Gastroesophageal sphincter (tissue), 3 donors: ENCODE measurements at regions not wholly inside any gene's neighbourhood (a gene's known extent, or its start where the extent isn't known, plus 50 kb on each side); places are given as distances from the start of the nearest gene placed in this dataset.

ENCODE experiments used
- CTCF ChIP-seq, 4 experiments: fragments of 200-600 bp in 2 of 4; fragments of 450-650 bp in 2 of 4; sonication (generic) in 1 of 4; IDR thresholded peaks; one replicate each; pipeline ENCODE4 v1.5.1; 2017 to 2019; ENCODE audit warnings: antibody characterized with exemption in 4 of 4, mild to moderate bottlenecking in 2 of 4, moderate library complexity in 2 of 4
- POLR2A ChIP-seq, 2 donors: fragments of 450-650 bp; IDR thresholded peaks; one replicate each; pipeline ENCODE4 v1.6.1; 2017; ENCODE audit warnings: antibody characterized with exemption in 2 of 2, mild to moderate bottlenecking in 2 of 2, moderate library complexity in 1 of 2
- POLR2AphosphoS5 ChIP-seq: sonication (generic); formaldehyde crosslinking; IDR thresholded peaks from one replicate; pipeline ENCODE4 v1.6.1; 2017; ENCODE audit warnings: antibody characterized with exemption

- TF ChIP-seq CTCF (IDR thresholded peaks at IDR 0.05) (no peak), POLR2AphosphoS5 (no peak), POLR2A (IDR thresholded peaks at IDR 0.05) (no peak)
Measured at GRCh38 chr16:60882816-60883215, 1153.4 kb downstream of the CDH8 start.
